H9 (cell line): ENCODE measurements at regions not wholly inside any gene's neighbourhood (a gene's known extent, or its start where the extent isn't known, plus 50 kb on each side); places are given as distances from the start of the nearest gene placed in this dataset.

Source experiments
- DNase-seq: peaks from one replicate; pipeline ENCODE4 v3.0.0-alpha.2; 2017
- H2AFZ ChIP-seq: one replicate; pipeline ENCODE4 v1.6.1; 2013; ENCODE audit warnings: mild to moderate bottlenecking, low read length, control low read depth, moderate library complexity
- H2AK5ac ChIP-seq: 2 replicates; pipeline ENCODE4 v1.6.1; 2013; ENCODE audit warnings: low read length, control low read depth, mixed read lengths; ENCODE audit not compliant: insufficient read length
- H2BK120ac ChIP-seq: one replicate; pipeline ENCODE4 v1.6.1; 2013; ENCODE audit warnings: low read depth, mild to moderate bottlenecking, low read length, control low read depth, inconsistent platforms; ENCODE audit not compliant: poor library complexity, severe bottlenecking
- H2BK12ac ChIP-seq: 2 replicates; pipeline ENCODE4 v1.6.1; 2013; ENCODE audit warnings: low read length, control low read depth, mixed read lengths, low read depth; ENCODE audit not compliant: insufficient read length
- H2BK15ac ChIP-seq: 2 replicates; pipeline ENCODE4 v1.6.1; 2013; ENCODE audit warnings: low read depth, low read length, control low read depth
- H2BK20ac ChIP-seq: one replicate; pipeline ENCODE4 v1.6.1; 2013; ENCODE audit warnings: low read depth, mild to moderate bottlenecking, low read length, control low read depth, inconsistent platforms; ENCODE audit not compliant: poor library complexity, severe bottlenecking
- H2BK5ac ChIP-seq: 2 replicates; pipeline ENCODE4 v1.6.1; 2013; ENCODE audit warnings: low read length, control low read depth, mixed read lengths; ENCODE audit not compliant: insufficient read length
- H3K14ac ChIP-seq: 2 replicates; pipeline ENCODE4 v1.6.1; 2013; ENCODE audit warnings: low read length, control low read depth; ENCODE audit not compliant: insufficient read depth
- H3K18ac ChIP-seq: 2 replicates; pipeline ENCODE4 v1.6.1; 2013; ENCODE audit warnings: low read depth, mild to moderate bottlenecking, mixed read lengths, low read length, control low read depth; ENCODE audit not compliant: insufficient read length
- H3K23ac ChIP-seq: 2 replicates; pipeline ENCODE4 v1.6.1; 2013; ENCODE audit warnings: low read length, control low read depth, mixed read lengths, low read depth; ENCODE audit not compliant: insufficient read length
- H3K23me2 ChIP-seq: 2 replicates; pipeline ENCODE4 v1.6.1; 2013; ENCODE audit warnings: low read depth, mild to moderate bottlenecking, mixed read lengths, low read length, control low read depth; ENCODE audit not compliant: insufficient read length, poor library complexity, severe bottlenecking
- H3K27ac ChIP-seq: 2 replicates; pipeline ENCODE4 v1.5.1; 2013; ENCODE audit warnings: low read length, control low read depth, mixed read lengths, low read depth; ENCODE audit not compliant: insufficient read length
- H3K27me3 ChIP-seq: 2 replicates; pipeline ENCODE4 v1.6.1; 2013; ENCODE audit warnings: low read length, control low read depth, inconsistent platforms; ENCODE audit not compliant: insufficient read depth
- H3K4ac ChIP-seq: 2 replicates; pipeline ENCODE4 v1.6.1; 2013; ENCODE audit warnings: low read depth, mild to moderate bottlenecking, control low read depth, inconsistent platforms, low read length, moderate library complexity
- H3K4me1 ChIP-seq: 2 replicates; pipeline ENCODE4 v1.6.1; 2013; ENCODE audit warnings: low read length, control low read depth, inconsistent platforms; ENCODE audit not compliant: insufficient read depth
- H3K4me2 ChIP-seq: 2 replicates; pipeline ENCODE4 v1.6.1; 2013; ENCODE audit warnings: low read length, control low read depth, mixed read lengths; ENCODE audit not compliant: insufficient read length, insufficient read depth
- H3K56ac ChIP-seq: 2 replicates; pipeline ENCODE4 v1.6.1; 2013; ENCODE audit warnings: low read depth, mild to moderate bottlenecking, mixed read lengths, low read length, control low read depth; ENCODE audit not compliant: insufficient read length
- H3K79me1 ChIP-seq: 2 replicates; pipeline ENCODE4 v1.6.1; 2013; ENCODE audit warnings: low read depth, mild to moderate bottlenecking, moderate library complexity, low read length, control low read depth, inconsistent platforms; ENCODE audit not compliant: insufficient read depth, poor library complexity, severe bottlenecking
- H3K79me2 ChIP-seq: 2 replicates; pipeline ENCODE4 v1.6.1; 2013; ENCODE audit warnings: low read length, control low read depth, inconsistent platforms; ENCODE audit not compliant: insufficient read depth
- H3K9ac ChIP-seq: 2 replicates; pipeline ENCODE4 v1.6.1; 2013; ENCODE audit warnings: low read length, control low read depth, mixed read lengths; ENCODE audit not compliant: insufficient read length; ENCODE audit errors: extremely low read depth
- H3K9me3 ChIP-seq: one replicate; pipeline ENCODE4 v1.6.1; 2013; ENCODE audit warnings: low read depth, low read length, inconsistent platforms; ENCODE audit not compliant: control insufficient read depth
- H3T11ph ChIP-seq: one replicate; pipeline ENCODE4 v1.6.1; 2013; ENCODE audit warnings: mild to moderate bottlenecking, low read length, control low read depth, inconsistent platforms
- H4K20me1 ChIP-seq: one replicate; pipeline ENCODE4 v1.6.1; 2013; ENCODE audit not compliant: control insufficient read depth, insufficient read length, insufficient read depth
- H4K5ac ChIP-seq: 2 replicates; pipeline ENCODE4 v1.6.1; 2013; ENCODE audit warnings: low read depth, mild to moderate bottlenecking, mixed read lengths, low read length, control low read depth; ENCODE audit not compliant: insufficient read length
- H4K8ac ChIP-seq: replicated peaks from 2 replicates; pipeline ENCODE4 v1.6.1; 2013; ENCODE audit warnings: low read length, control low read depth, mixed read lengths, low read depth; ENCODE audit not compliant: insufficient read length
- H4K91ac ChIP-seq: 2 replicates; pipeline ENCODE4 v1.6.1; 2013; ENCODE audit warnings: low read depth, mild to moderate bottlenecking, moderate library complexity, mixed read lengths, low read length, control low read depth; ENCODE audit not compliant: insufficient read length
- H3K27ac Mint-ChIP-seq, 3 experiments: 2 replicates in 2 of 3; 3 replicates in 1 of 3; pipeline ENCODE4 v1.8.0; 2020 to 2021; ENCODE audit warnings: mixed read lengths in 3 of 3, mild to moderate bottlenecking in 1 of 3, moderate library complexity in 1 of 3
- H3K27me3 Mint-ChIP-seq: 2 replicates; pipeline ENCODE4 v1.8.0; 2021; ENCODE audit warnings: low read depth, mild to moderate bottlenecking, moderate library complexity, mixed read lengths
- H3K36me3 Mint-ChIP-seq, 3 experiments: 2 replicates in 2 of 3; 3 replicates in 1 of 3; pipeline ENCODE4 v1.8.0; 2020 to 2021; ENCODE audit warnings: low read depth in 3 of 3, mixed read lengths in 3 of 3; ENCODE audit not compliant: insufficient read depth in 1 of 3
- H3K4me1 Mint-ChIP-seq, 2 experiments: 2 replicates each; pipeline ENCODE4 v1.8.0; 2020; ENCODE audit warnings: mixed read lengths in 2 of 2
- H3K4me3 Mint-ChIP-seq, 2 experiments: 2 replicates in 1 of 2; 3 replicates in 1 of 2; pipeline ENCODE4 v1.8.0; 2020 to 2021; ENCODE audit warnings: mild to moderate bottlenecking in 2 of 2, mixed read lengths in 2 of 2, moderate library complexity in 1 of 2
- H3K9me3 Mint-ChIP-seq, 2 experiments: 2 replicates in 1 of 2; 3 replicates in 1 of 2; pipeline ENCODE4 v1.8.0; 2020; ENCODE audit warnings: mild to moderate bottlenecking in 2 of 2, mixed read lengths in 2 of 2, moderate library complexity in 1 of 2
- CTCF ChIP-seq: fragments of 200-600 bp; sonication (generic); conservative IDR thresholded peaks from 3 replicates; pipeline ENCODE4 v1.8.0; 2021; ENCODE audit warnings: antibody characterized with exemption, mild to moderate bottlenecking
- WGBS: extraction: QIAGEN DNeasy Blood & Tissue Kit; methylation state at CpG from one replicate; pipeline ENCODE4 v1.1.7; 2013; ENCODE audit warnings: missing lambda C conversion rate, low lambda C conversion rate, mixed read lengths; ENCODE audit not compliant: insufficient read length; ENCODE audit errors: extremely low coverage; 5-methylcytosine and 5-hydroxymethylcytosine counted together

GRCh38 chr20:40930561-40930960 is 98.1 kb upstream of the TOP1 start:
- H3K79me1 ChIP-seq = no peaks in the 10 kb centered on the region
- Mint-ChIP-seq H3K9me3 (peaks cover 0 to 2% of the 10 kb centered on the region in 2 experiments; a peak in 1 of 5 replicates), H3K27ac (no peak overlapping the region), H3K27me3 (peaks cover 4% of the 10 kb centered on the region), H3K4me1 (peaks cover 0 to 3% of the 10 kb centered on the region in 2 experiments; a peak in 2 of 4 replicates), H3K4me3 (no peak overlapping the region), H3K36me3 (no peaks in the 10 kb centered on the region)
- H3K4ac ChIP-seq = no peak overlapping the region
- H2BK12ac ChIP-seq = no peak overlapping the region
- TF ChIP-seq CTCF = no peak
- no peak overlapping the region for H3K14ac ChIP-seq
- no peaks in the 10 kb centered on the region for H3K79me2 ChIP-seq
- H2BK15ac ChIP-seq = no peak overlapping the region
- H3K4me1 ChIP-seq = no peaks in the 10 kb centered on the region
- no peaks in the 10 kb centered on the region for H3K23me2 ChIP-seq
- no peak overlapping the region for H2AFZ ChIP-seq
- H3K27ac ChIP-seq = no peak overlapping the region
- no peak overlapping the region for H4K91ac ChIP-seq
- H4K8ac ChIP-seq = no peak overlapping the region
- no peak overlapping the region for H3K9ac ChIP-seq
- no peak overlapping the region for H2AK5ac ChIP-seq
- no peak overlapping the region for H2BK120ac ChIP-seq
- no peaks in the 10 kb centered on the region for H4K20me1 ChIP-seq
- WGBS = no CpG with 5 or more reads among the region's 1 CpG
- no peak overlapping the region for H3K56ac ChIP-seq
- no peak overlapping the region for H3K4me2 ChIP-seq
- no peak overlapping the region for H2BK20ac ChIP-seq
- no peaks in the 10 kb centered on the region for H3K9me3 ChIP-seq
- H3K27me3 ChIP-seq = no peaks in the 10 kb centered on the region
- H3K23ac ChIP-seq = no peak overlapping the region
- no peak for DNase-seq
- H3T11ph ChIP-seq = no peak overlapping the region
- no peak overlapping the region for H3K18ac ChIP-seq
- no peak overlapping the region for H2BK5ac ChIP-seq
- H4K5ac ChIP-seq = no peak overlapping the region
